ENCODE measurements at regions not wholly inside any gene's neighbourhood (a gene's known extent, or its start where the extent isn't known, plus 50 kb on each side); places are given as distances from the start of the nearest gene placed in this dataset.

GRCh38 chr10:3548076-3548475 is 236.9 kb downstream of the KLF6 start:
- no peak for TF ChIP-seq SIN3A (IDR thresholded peaks at IDR 0.05; ENCODE audit: borderline replicate concordance, insufficient read depth, low read length)
- TF ChIP-seq POLR2AphosphoS5 (IDR thresholded peaks at IDR 0.05; ENCODE audit: low read depth, low read length): no peak
- no peak for TF ChIP-seq TAF1 (IDR thresholded peaks at IDR 0.05; ENCODE audit: borderline replicate concordance, insufficient read depth, low read length)
- TF ChIP-seq, protein P1, sequence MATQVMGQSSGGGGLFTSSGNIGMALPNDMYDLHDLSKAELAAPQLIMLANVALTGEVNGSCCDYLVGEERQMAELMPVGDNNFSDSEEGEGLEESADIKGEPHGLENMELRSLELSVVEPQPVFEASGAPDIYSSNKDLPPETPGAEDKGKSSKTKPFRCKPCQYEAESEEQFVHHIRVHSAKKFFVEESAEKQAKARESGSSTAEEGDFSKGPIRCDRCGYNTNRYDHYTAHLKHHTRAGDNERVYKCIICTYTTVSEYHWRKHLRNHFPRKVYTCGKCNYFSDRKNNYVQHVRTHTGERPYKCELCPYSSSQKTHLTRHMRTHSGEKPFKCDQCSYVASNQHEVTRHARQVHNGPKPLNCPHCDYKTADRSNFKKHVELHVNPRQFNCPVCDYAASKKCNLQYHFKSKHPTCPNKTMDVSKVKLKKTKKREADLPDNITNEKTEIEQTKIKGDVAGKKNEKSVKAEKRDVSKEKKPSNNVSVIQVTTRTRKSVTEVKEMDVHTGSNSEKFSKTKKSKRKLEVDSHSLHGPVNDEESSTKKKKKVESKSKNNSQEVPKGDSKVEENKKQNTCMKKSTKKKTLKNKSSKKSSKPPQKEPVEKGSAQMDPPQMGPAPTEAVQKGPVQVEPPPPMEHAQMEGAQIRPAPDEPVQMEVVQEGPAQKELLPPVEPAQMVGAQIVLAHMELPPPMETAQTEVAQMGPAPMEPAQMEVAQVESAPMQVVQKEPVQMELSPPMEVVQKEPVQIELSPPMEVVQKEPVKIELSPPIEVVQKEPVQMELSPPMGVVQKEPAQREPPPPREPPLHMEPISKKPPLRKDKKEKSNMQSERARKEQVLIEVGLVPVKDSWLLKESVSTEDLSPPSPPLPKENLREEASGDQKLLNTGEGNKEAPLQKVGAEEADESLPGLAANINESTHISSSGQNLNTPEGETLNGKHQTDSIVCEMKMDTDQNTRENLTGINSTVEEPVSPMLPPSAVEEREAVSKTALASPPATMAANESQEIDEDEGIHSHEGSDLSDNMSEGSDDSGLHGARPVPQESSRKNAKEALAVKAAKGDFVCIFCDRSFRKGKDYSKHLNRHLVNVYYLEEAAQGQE (IDR thresholded peaks at IDR 0.05; ENCODE audit: insufficient read depth in 1 of 2, low read depth in 2 of 2, low read length in 2 of 2): no peak
- no peak for TF ChIP-seq FOXP2 (optimal IDR thresholded peaks at IDR 0.05; ENCODE audit: borderline replicate concordance, extremely low read depth, extremely low read length, insufficient read depth)

GRCh38 chr10:3544561-3544960 is 240.4 kb downstream of the KLF6 start:
- TF ChIP-seq FOXP2 (optimal IDR thresholded peaks at IDR 0.05; ENCODE audit: borderline replicate concordance, extremely low read depth, extremely low read length, insufficient read depth) (no peak), TAF1 (IDR thresholded peaks at IDR 0.05; ENCODE audit: borderline replicate concordance, insufficient read depth, low read length) (no peak), SIN3A (IDR thresholded peaks at IDR 0.05; ENCODE audit: borderline replicate concordance, insufficient read depth, low read length) (no peak), POLR2AphosphoS5 (IDR thresholded peaks at IDR 0.05; ENCODE audit: low read depth, low read length) (no peak)
- TF ChIP-seq, protein P1 (IDR thresholded peaks at IDR 0.05; ENCODE audit: insufficient read depth in 1 of 2, low read depth in 2 of 2, low read length in 2 of 2): no peak

- TF ChIP-seq POLR2AphosphoS5 (IDR thresholded peaks at IDR 0.05; ENCODE audit: low read depth, low read length) (no peak), FOXP2 (optimal IDR thresholded peaks at IDR 0.05; ENCODE audit: borderline replicate concordance, extremely low read depth, extremely low read length, insufficient read depth) (no peak), SIN3A (IDR thresholded peaks at IDR 0.05; ENCODE audit: borderline replicate concordance, insufficient read depth, low read length) (no peak), TAF1 (IDR thresholded peaks at IDR 0.05; ENCODE audit: borderline replicate concordance, insufficient read depth, low read length) (no peak)
- TF ChIP-seq, protein P1 (IDR thresholded peaks at IDR 0.05; ENCODE audit: insufficient read depth in 1 of 2, low read depth in 2 of 2, low read length in 2 of 2): no peak
These were observed 242.8 kb downstream of the KLF6 start for GRCh38 chr10:3542185-3542611.

GRCh38 chr10:3539696-3540383 is 245.2 kb downstream of the KLF6 start:
- no peak for TF ChIP-seq FOXP2 (optimal IDR thresholded peaks at IDR 0.05; ENCODE audit: borderline replicate concordance, extremely low read depth, extremely low read length, insufficient read depth)

DNA sequence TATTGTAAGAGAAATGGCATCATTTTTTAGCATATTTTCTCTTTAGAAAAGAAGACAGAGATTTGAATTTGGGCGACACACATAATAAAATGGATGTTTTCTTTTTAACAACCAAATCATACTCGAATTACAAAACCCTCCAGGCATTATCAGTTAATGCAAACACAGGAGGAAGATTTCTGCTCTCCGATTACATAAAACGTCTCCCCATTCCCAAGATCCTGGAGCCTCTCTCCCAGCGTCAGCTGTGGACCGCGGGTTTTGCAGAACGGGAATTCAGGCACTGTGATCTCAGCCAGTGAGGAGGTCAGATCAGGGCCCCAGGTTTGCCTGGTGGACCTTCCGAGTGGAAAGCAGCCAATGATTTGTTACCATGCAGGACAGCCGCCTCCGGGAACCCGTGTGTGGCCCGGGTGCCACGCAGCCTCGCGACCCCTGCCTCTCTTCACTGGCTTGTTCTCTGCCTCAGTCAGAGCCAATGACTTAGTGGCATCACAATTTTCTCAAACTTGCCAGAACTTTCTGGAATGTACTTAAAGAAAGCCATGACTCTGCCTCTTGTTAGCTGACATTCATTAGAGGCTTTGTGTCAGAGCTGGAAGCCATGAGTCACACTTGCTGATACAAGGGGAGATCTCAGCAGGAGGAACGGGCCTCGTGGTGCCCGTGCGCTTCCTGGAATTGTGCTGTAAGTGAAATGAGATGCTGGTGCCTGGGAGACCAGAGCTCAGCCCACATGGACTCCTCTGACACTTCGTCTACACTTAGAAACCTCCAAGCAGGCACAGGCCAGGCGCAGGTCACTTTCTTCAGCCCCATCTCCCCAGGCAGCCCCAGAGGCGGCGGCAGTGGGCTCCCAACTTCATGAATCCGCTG is 246.1 kb downstream of the KLF6 start:
- no peak for TF ChIP-seq SIN3A (IDR thresholded peaks at IDR 0.05; ENCODE audit: borderline replicate concordance, insufficient read depth, low read length)
- TF ChIP-seq POLR2AphosphoS5 (IDR thresholded peaks at IDR 0.05; ENCODE audit: low read depth, low read length): no peak
- TF ChIP-seq FOXP2 (optimal IDR thresholded peaks at IDR 0.05; ENCODE audit: borderline replicate concordance, extremely low read depth, extremely low read length, insufficient read depth): peak; percentile 42
- TF ChIP-seq TAF1 (IDR thresholded peaks at IDR 0.05; ENCODE audit: borderline replicate concordance, insufficient read depth, low read length): no peak
- TF ChIP-seq, protein P1 (IDR thresholded peaks at IDR 0.05; ENCODE audit: insufficient read depth in 1 of 2, low read depth in 2 of 2, low read length in 2 of 2): no peak
